Left ventricle myocardium inferior (tissue), 1 donor: ENCODE measurements at regions not wholly inside any gene's neighbourhood (a gene's known extent, or its start where the extent isn't known, plus 50 kb on each side); places are given as distances from the start of the nearest gene placed in this dataset.
A peak's percentile ranks its signal among the peaks of the same experiment; 100 is the strongest.
"Not testable (repeated sequence)": the region's sequence is repeated elsewhere in the genome, so short reads cannot be mapped to it uniquely, and the experiment has no call there.

Source experiments
- DNase-seq: peaks from one replicate; pipeline ENCODE4 v3.0.0-alpha.2; 2020
- H3K27ac ChIP-seq: fragments of 200-600 bp; replicated peaks from 2 replicates; pipeline ENCODE4 v1.8.0; 2021
- H3K27me3 ChIP-seq: fragments of 200-600 bp; 2 replicates; pipeline ENCODE4 v1.8.0; 2021; ENCODE audit warnings: low read depth
- H3K36me3 ChIP-seq: fragments of 200-600 bp; 2 replicates; pipeline ENCODE4 v1.8.0; 2021
- H3K4me1 ChIP-seq: fragments of 200-600 bp; 2 replicates; pipeline ENCODE4 v1.8.0; 2021
- H3K4me3 ChIP-seq: fragments of 200-600 bp; 2 replicates; pipeline ENCODE4 v1.8.0; 2021; ENCODE audit warnings: mild to moderate bottlenecking, moderate library complexity
- H3K9me3 ChIP-seq: fragments of 200-600 bp; replicated peaks from 2 replicates; pipeline ENCODE4 v1.8.0; 2021
- CTCF ChIP-seq: fragments of 200-600 bp; IDR thresholded peaks from 2 replicates; pipeline ENCODE4 v1.8.0; 2021; ENCODE audit warnings: antibody characterized with exemption, mild to moderate bottlenecking, borderline replicate concordance
- intact Hi-C: fragments of 100-400 bp; cut with micrococcal nuclease; formaldehyde crosslinking; loops from one replicate; pipeline ENCODE4 v1.11.0; 2022
- donor health status: DM: no; HTN: yes; CAD: no; lungs with severe emphysema.

GRCh38 chr14:37870632-37871346 lies 275.4 kb downstream of the TTC6 start:
- DNase-seq: no peak
- H3K4me1 ChIP-seq: peaks cover 7% of the 10 kb centered on the region
- no peaks in the 10 kb centered on the region for H3K9me3 ChIP-seq
- H3K27me3 ChIP-seq: peaks cover 8% of the 10 kb centered on the region
- H3K4me3 ChIP-seq: no peak overlapping the region
- H3K27ac ChIP-seq: no peak overlapping the region
- intact Hi-C loops: loop anchor here (5.0 kb wide), 1 partner anchor 623 kb away; no protein-coding TSS in a partner anchor
- no peak for TF ChIP-seq CTCF
- no peaks in the 10 kb centered on the region for H3K36me3 ChIP-seq

- DNase-seq, H3K4me3 ChIP-seq, H3K36me3 ChIP-seq, H3K9me3 ChIP-seq, H3K27ac ChIP-seq, H3K4me1 ChIP-seq: not testable (repeated sequence)
- intact Hi-C loops: loop anchor here (5.0 kb wide), 1 partner anchor 627 kb away; no protein-coding TSS in a partner anchor
- H3K27me3 ChIP-seq: peaks cover 15% of the 10 kb centered on the region
Observed at GRCh38 chr14:37874065-37874428, 278.6 kb downstream of the TTC6 start.

- H3K4me3 ChIP-seq: no peak overlapping the region
Observed at GRCh38 chr14:37874429-37875109, 279.1 kb downstream of the TTC6 start.

GRCh38 chr14:37888234-37888633 lies 292.8 kb downstream of the TTC6 start:
- Histone ChIP-seq H3K4me3 (no peak overlapping the region), H3K27ac (no peak overlapping the region), H3K9me3 (peaks cover 4% of the 10 kb centered on the region), H3K4me1 (peaks cover 9% of the 10 kb centered on the region), H3K27me3 (peaks cover 13% of the 10 kb centered on the region), H3K36me3 (no peaks in the 10 kb centered on the region)
- TF ChIP-seq CTCF: no peak
- DNase-seq: no peak
- intact Hi-C loops: no loop called here

More at GRCh38 chr14:37874429-37875109, 279.1 kb downstream of the TTC6 start:
- no peaks in the 10 kb centered on the region for H3K9me3 ChIP-seq
- peaks cover 7% of the 10 kb centered on the region for H3K4me1 ChIP-seq
- no peaks in the 10 kb centered on the region for H3K36me3 ChIP-seq
- TF ChIP-seq CTCF: peak; percentile 87
- intact Hi-C loops: loop anchor here (5.0 kb wide), 1 partner anchor 627 kb away; no protein-coding TSS in a partner anchor
- no peak overlapping the region for H3K27ac ChIP-seq
- H3K27me3 ChIP-seq: peaks cover 15% of the 10 kb centered on the region
- DNase-seq: peak; percentile 78

DNA sequence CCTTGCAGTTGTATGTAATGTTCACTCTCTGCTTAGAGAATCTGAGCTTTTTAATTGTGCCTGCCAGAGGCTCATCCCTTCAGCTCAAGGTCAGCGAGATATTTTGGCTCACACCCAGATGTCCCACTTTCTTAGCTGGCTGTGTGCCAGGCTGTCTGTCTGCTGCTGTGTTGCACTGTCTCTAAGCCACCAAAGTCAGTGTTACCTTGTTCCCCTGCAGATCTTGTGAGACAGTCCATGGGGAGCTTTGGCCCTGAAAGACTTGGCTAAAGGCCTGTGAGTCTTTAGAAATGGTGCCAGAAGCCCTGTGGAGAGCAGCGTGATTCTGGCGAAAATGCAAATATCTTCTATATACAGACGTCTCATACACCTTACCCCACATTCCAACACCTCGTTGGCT lies 293.7 kb downstream of the TTC6 start:
- Histone ChIP-seq H3K4me1 (peaks cover 9% of the 10 kb centered on the region), H3K9me3 (no peaks in the 10 kb centered on the region), H3K4me3 (no peak overlapping the region), H3K36me3 (no peaks in the 10 kb centered on the region), H3K27me3 (peaks cover 13% of the 10 kb centered on the region), H3K27ac (no peak overlapping the region)
- DNase-seq: peak; percentile 28
- intact Hi-C loops: no loop called here
- no peak for TF ChIP-seq CTCF

- H3K36me3 ChIP-seq: no peaks in the 10 kb centered on the region
- no peaks in the 10 kb centered on the region for H3K9me3 ChIP-seq
- no peak for DNase-seq
- intact Hi-C loops: no loop called here
- H3K27ac ChIP-seq: no peak overlapping the region
- no peak for TF ChIP-seq CTCF
- no peak overlapping the region for H3K4me3 ChIP-seq
- H3K27me3 ChIP-seq: peaks cover 13% of the 10 kb centered on the region
- peaks cover 9% of the 10 kb centered on the region for H3K4me1 ChIP-seq
Observed at GRCh38 chr14:37890095-37890494, 294.7 kb downstream of the TTC6 start.

- intact Hi-C loops, H3K9me3 ChIP-seq, H3K36me3 ChIP-seq, DNase-seq, H3K27ac ChIP-seq, H3K4me3 ChIP-seq, H3K4me1 ChIP-seq: not testable (repeated sequence)
- peaks cover 20% of the 10 kb centered on the region for H3K27me3 ChIP-seq
Observed at GRCh38 chr14:37891500-37891899, 296.1 kb downstream of the TTC6 start.
